HCT116 (cell line): ENCODE measurements at regions not wholly inside any gene's neighbourhood (a gene's known extent, or its start where the extent isn't known, plus 50 kb on each side); places are given as distances from the start of the nearest gene placed in this dataset.

ENCODE experiments used
- ATAC-seq: fragments of 200-7000 bp; cut with Tn5 transposase; 2 replicates; pipeline ENCODE4 v1.9.1; 2020; ENCODE audit warnings: mild to moderate bottlenecking, moderate library complexity
- BruUV-seq: library from RNA; stranded (reverse); fragments of 400-500 nt; replicated peaks from 2 replicates; lab custom pipeline; 2021; lab: Mats Ljungman, UMichigan
- CTCF ChIA-PET: fragments of 300-600 bp; sonication (Branson Sonifier 250); formaldehyde crosslinking; loops from one replicate; lab custom pipeline; 2021; ENCODE audit warnings: antibody characterized with exemption; lab: Charles Lee
- POLR2A ChIA-PET: fragments of 300-600, 350-600 bp; sonication (Branson Sonifier 250); formaldehyde crosslinking; loops from one replicate; lab custom pipeline; 2021; ENCODE audit warnings: antibody characterized with exemption; lab: Charles Lee
- RAD21 ChIA-PET, 2 experiments: fragments of 300-600 bp; sonication (Branson Sonifier 250); formaldehyde crosslinking; loops; one replicate each; lab custom pipeline; 2023; ENCODE audit warnings: low total read pairs in 2 of 2; ENCODE audit not compliant: uncharacterized antibody in 2 of 2, unreplicated experiment in 2 of 2, low non-redundant PET in 1 of 2; lab: Charles Lee
- DNase-seq: peaks from one replicate; pipeline ENCODE4 v3.0.0-alpha.2; 2010; ENCODE audit warnings: low read depth, low spot score
- H2AFZ ChIP-seq: fragments of 200-600 bp; shearing (Covaris generic), sonication (generic); 2 replicates; pipeline ENCODE4 v1.6.1; 2017; ENCODE audit warnings: low read depth, mixed run types, mixed read lengths, antibody characterized with exemption, low read length; ENCODE audit not compliant: poor library complexity, severe bottlenecking
- H3K27ac ChIP-seq: 2 replicates; pipeline ENCODE4 v1.5.1; 2012; ENCODE audit warnings: low read depth, low read length
- H3K27me3 ChIP-seq: fragments of 200-600 bp; sonication (generic); 2 replicates; pipeline ENCODE4 v1.6.1; 2016; ENCODE audit warnings: mixed run types, low read length, mixed read lengths; ENCODE audit not compliant: insufficient read depth
- H3K36me3 ChIP-seq, 2 experiments: fragments of 200-500 bp in 1 of 2; fragments of 200-600 bp in 1 of 2; sonication (Bioruptor generic) in 1 of 2; sonication (generic) in 1 of 2; 2 replicates each; pipeline versions ENCODE4 v1.5.1 to v1.6.1; 2014 to 2016; ENCODE audit warnings: low read length in 2 of 2, inconsistent platforms in 1 of 2, mixed read lengths in 1 of 2, mixed run types in 1 of 2; ENCODE audit not compliant: insufficient read depth in 2 of 2, control insufficient read depth in 1 of 2
- H3K4me1 ChIP-seq, 2 experiments: fragments of 200-600 bp in 1 of 2; sonication (generic) in 1 of 2; 2 replicates each; pipeline versions ENCODE4 v1.5.1 to v1.6.1; 2012 to 2017; ENCODE audit warnings: low read length in 2 of 2, inconsistent platforms in 1 of 2, mild to moderate bottlenecking in 1 of 2, mixed read lengths in 1 of 2, mixed run types in 1 of 2, moderate library complexity in 1 of 2; ENCODE audit not compliant: insufficient read depth in 2 of 2, control insufficient read depth in 1 of 2
- H3K4me2 ChIP-seq: fragments of 200-600 bp; sonication (generic); 2 replicates; pipeline ENCODE4 v1.6.1; 2017; ENCODE audit warnings: mixed run types, low read length, mixed read lengths
- H3K4me3 ChIP-seq, 2 experiments: fragments of 200-600 bp in 1 of 2; sonication (generic) in 1 of 2; replicated peaks in 1 of 2; 2 replicates each; pipeline ENCODE4 v1.5.1; 2011 to 2016; ENCODE audit warnings: low read length in 2 of 2, control low read depth in 1 of 2, low read depth in 1 of 2, mild to moderate bottlenecking in 1 of 2, mixed read lengths in 1 of 2, mixed run types in 1 of 2
- H3K79me2 ChIP-seq: fragments of 200-600 bp; sonication (generic); 2 replicates; pipeline ENCODE4 v1.6.1; 2017; ENCODE audit warnings: mild to moderate bottlenecking, mixed run types, low read length, moderate library complexity, mixed read lengths; ENCODE audit not compliant: insufficient read depth
- H3K9ac ChIP-seq: fragments of 200-600 bp; sonication (generic); 2 replicates; pipeline ENCODE4 v1.6.1; 2016; ENCODE audit warnings: low read length, mixed read lengths
- H3K9me2 ChIP-seq: fragments of 200-600 bp; sonication (generic), shearing (Covaris generic); 2 replicates; pipeline ENCODE4 v1.6.1; 2017; ENCODE audit warnings: mixed run types, mild to moderate bottlenecking, moderate library complexity; ENCODE audit not compliant: insufficient read depth
- H3K9me3 ChIP-seq, 2 experiments: fragments of 200-500 bp in 1 of 2; fragments of 200-600 bp in 1 of 2; sonication (Bioruptor generic) in 1 of 2; sonication (generic) in 1 of 2; 2 replicates each; pipeline ENCODE4 v1.6.1; 2014 to 2017; ENCODE audit warnings: low read length in 2 of 2, mixed read lengths in 2 of 2, inconsistent platforms in 1 of 2, low read depth in 1 of 2, mild to moderate bottlenecking in 1 of 2, mixed run types in 1 of 2, moderate library complexity in 1 of 2; ENCODE audit not compliant: control insufficient read depth in 1 of 2, insufficient read depth in 1 of 2
- H4K20me1 ChIP-seq: fragments of 200-600 bp; sonication (generic), shearing (Covaris generic); 2 replicates; pipeline ENCODE4 v1.6.1; 2017; ENCODE audit warnings: mixed run types, mild to moderate bottlenecking, moderate library complexity; ENCODE audit not compliant: insufficient read depth
- ELF1 ChIP-seq: IDR thresholded peaks from 2 replicates; pipeline ENCODE4 v1.6.1; 2012; ENCODE audit warnings: low read depth, borderline replicate concordance
- EZH2 ChIP-seq: fragments of 200-600 bp; sonication (generic); IDR thresholded peaks from 2 replicates; pipeline ENCODE4 v1.6.1; 2017; ENCODE audit warnings: antibody characterized with exemption, mixed run types
- EZH2phosphoT487 ChIP-seq: fragments of 200-600 bp; IDR thresholded peaks from 2 replicates; pipeline ENCODE4 v1.6.1; 2018; ENCODE audit warnings: antibody characterized with exemption, borderline replicate concordance
- POLR2A ChIP-seq: IDR thresholded peaks from 2 replicates; pipeline ENCODE4 v1.7.0; 2011; ENCODE audit warnings: borderline replicate concordance; ENCODE audit not compliant: insufficient read depth, insufficient read length; ENCODE audit errors: extremely low read depth
- RAD21 ChIP-seq: IDR thresholded peaks from 2 replicates; pipeline ENCODE4 v1.6.1; 2012; ENCODE audit warnings: low read depth, mild to moderate bottlenecking
- SIN3A ChIP-seq: IDR thresholded peaks from 2 replicates; pipeline ENCODE4 v1.6.1; 2012; ENCODE audit warnings: low read depth
- TCF7L2 ChIP-seq: IDR thresholded peaks from 2 replicates; pipeline ENCODE4 v1.7.0; 2011; ENCODE audit warnings: borderline replicate concordance, inconsistent platforms; ENCODE audit not compliant: insufficient read depth, insufficient read length; ENCODE audit errors: extremely low read depth
- ZFX ChIP-seq: fragments of 450-650 bp; IDR thresholded peaks from 2 replicates; pipeline ENCODE4 v1.6.1; 2017
- ZNF274 ChIP-seq: fragments of 200-500 bp; sonication (Bioruptor generic); IDR thresholded peaks from 2 replicates; pipeline ENCODE4 v1.6.1; 2014; ENCODE audit warnings: mild to moderate bottlenecking, low read depth, low read length, inconsistent platforms
- intact Hi-C: fragments of 100-400 bp; cut with micrococcal nuclease; formaldehyde crosslinking; loops from 2 replicates; pipeline ENCODE4 v1.10.0; 2022
- TF ChIP-seq, protein P1 (sequence below): IDR thresholded peaks from 2 replicates; pipeline ENCODE4 v1.6.1; 2012; ENCODE audit warnings: low read depth
- TF ChIP-seq, protein P2 (sequence below), 3 experiments: fragments of 200-600 bp in 1 of 3; sonication (generic) in 1 of 3; IDR thresholded peaks in 2 of 3; conservative IDR thresholded peaks in 1 of 3; 2 replicates each; pipeline ENCODE4 v1.5.1; 2012 to 2017; ENCODE audit warnings: low read depth in 2 of 3, low read length in 2 of 3, antibody characterized with exemption in 1 of 3, borderline replicate concordance in 1 of 3, control low read depth in 1 of 3, mild to moderate bottlenecking in 1 of 3, mixed read lengths in 1 of 3, mixed run types in 1 of 3, moderate library complexity in 1 of 3; ENCODE audit not compliant: insufficient read depth in 1 of 3

DNA sequence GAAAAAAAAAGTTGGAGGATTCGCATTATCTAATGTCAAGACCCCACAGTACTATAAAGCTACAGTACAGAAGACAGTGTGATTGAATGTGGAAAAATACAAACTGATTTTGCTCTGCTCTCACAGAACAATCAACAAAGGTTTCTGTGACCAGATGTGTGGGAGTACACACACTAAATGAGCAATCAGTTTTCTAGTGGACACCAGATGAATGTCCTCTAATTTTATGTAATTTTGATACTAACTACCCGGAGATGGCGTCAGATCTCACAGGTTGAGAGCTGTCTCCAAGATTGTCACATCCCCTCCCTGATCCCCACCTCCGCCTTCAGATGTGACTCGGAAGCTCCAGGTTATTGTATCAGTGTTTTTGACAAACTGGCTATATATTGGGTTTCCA is 81.9 kb upstream of the HUWE1 start:
- H3K79me2 ChIP-seq = no peaks in the 10 kb centered on the region
- BruUV-seq = no TSS peak
- ChIA-PET POLR2A (no interaction called here), RAD21 (no interaction called here), CTCF (no interaction called here)
- no peak for TF ChIP-seq ZNF274
- no peak for TF ChIP-seq RAD21
- TF ChIP-seq, protein P1, sequence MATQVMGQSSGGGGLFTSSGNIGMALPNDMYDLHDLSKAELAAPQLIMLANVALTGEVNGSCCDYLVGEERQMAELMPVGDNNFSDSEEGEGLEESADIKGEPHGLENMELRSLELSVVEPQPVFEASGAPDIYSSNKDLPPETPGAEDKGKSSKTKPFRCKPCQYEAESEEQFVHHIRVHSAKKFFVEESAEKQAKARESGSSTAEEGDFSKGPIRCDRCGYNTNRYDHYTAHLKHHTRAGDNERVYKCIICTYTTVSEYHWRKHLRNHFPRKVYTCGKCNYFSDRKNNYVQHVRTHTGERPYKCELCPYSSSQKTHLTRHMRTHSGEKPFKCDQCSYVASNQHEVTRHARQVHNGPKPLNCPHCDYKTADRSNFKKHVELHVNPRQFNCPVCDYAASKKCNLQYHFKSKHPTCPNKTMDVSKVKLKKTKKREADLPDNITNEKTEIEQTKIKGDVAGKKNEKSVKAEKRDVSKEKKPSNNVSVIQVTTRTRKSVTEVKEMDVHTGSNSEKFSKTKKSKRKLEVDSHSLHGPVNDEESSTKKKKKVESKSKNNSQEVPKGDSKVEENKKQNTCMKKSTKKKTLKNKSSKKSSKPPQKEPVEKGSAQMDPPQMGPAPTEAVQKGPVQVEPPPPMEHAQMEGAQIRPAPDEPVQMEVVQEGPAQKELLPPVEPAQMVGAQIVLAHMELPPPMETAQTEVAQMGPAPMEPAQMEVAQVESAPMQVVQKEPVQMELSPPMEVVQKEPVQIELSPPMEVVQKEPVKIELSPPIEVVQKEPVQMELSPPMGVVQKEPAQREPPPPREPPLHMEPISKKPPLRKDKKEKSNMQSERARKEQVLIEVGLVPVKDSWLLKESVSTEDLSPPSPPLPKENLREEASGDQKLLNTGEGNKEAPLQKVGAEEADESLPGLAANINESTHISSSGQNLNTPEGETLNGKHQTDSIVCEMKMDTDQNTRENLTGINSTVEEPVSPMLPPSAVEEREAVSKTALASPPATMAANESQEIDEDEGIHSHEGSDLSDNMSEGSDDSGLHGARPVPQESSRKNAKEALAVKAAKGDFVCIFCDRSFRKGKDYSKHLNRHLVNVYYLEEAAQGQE = no peak
- no peak for TF ChIP-seq ZFX
- no peak for TF ChIP-seq POLR2A
- TF ChIP-seq EZH2phosphoT487 = no peak
- TF ChIP-seq ELF1 = no peak
- no peak for TF ChIP-seq EZH2
- TF ChIP-seq TCF7L2 = no peak
- TF ChIP-seq, protein P2, sequence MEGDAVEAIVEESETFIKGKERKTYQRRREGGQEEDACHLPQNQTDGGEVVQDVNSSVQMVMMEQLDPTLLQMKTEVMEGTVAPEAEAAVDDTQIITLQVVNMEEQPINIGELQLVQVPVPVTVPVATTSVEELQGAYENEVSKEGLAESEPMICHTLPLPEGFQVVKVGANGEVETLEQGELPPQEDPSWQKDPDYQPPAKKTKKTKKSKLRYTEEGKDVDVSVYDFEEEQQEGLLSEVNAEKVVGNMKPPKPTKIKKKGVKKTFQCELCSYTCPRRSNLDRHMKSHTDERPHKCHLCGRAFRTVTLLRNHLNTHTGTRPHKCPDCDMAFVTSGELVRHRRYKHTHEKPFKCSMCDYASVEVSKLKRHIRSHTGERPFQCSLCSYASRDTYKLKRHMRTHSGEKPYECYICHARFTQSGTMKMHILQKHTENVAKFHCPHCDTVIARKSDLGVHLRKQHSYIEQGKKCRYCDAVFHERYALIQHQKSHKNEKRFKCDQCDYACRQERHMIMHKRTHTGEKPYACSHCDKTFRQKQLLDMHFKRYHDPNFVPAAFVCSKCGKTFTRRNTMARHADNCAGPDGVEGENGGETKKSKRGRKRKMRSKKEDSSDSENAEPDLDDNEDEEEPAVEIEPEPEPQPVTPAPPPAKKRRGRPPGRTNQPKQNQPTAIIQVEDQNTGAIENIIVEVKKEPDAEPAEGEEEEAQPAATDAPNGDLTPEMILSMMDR (IDR thresholded peaks at IDR 0.05 in 2 of 3, conservative IDR thresholded peaks at IDR 0.05 in 1 of 3; ENCODE audit: borderline replicate concordance in 1 of 3, insufficient read depth in 1 of 3, low read depth in 2 of 3, low read length in 2 of 3) = no peak
- no peak for TF ChIP-seq SIN3A
- no peaks in the 10 kb centered on the region for H3K9me2 ChIP-seq
- H3K4me3 ChIP-seq = no peak overlapping the region
- no peak overlapping the region for H3K9ac ChIP-seq
- H2AFZ ChIP-seq = no peak overlapping the region
- H3K27me3 ChIP-seq = no peaks in the 10 kb centered on the region
- intact Hi-C loops = no loop called here
- no peaks in the 10 kb centered on the region for H3K36me3 ChIP-seq
- DNase-seq (no peak), ATAC-seq (no peak)
- H3K4me1 ChIP-seq = no peaks in the 10 kb centered on the region
- no peak overlapping the region for H3K4me2 ChIP-seq
- H3K9me3 ChIP-seq = no peaks in the 10 kb centered on the region
- no peaks in the 10 kb centered on the region for H4K20me1 ChIP-seq
- H3K27ac ChIP-seq = no peak overlapping the region
